HepG2 (cell line): ENCODE measurements at regions not wholly inside any gene's neighbourhood (a gene's known extent, or its start where the extent isn't known, plus 50 kb on each side); places are given as distances from the start of the nearest gene placed in this dataset.

ENCODE experiments used
- CHD2 ChIP-seq: IDR thresholded peaks from 2 replicates; pipeline ENCODE4 v1.6.1; 2011; ENCODE audit warnings: low read depth, low read length, improper control_type of control experiment
- CTCF ChIP-seq: sonication (generic); formaldehyde crosslinking; IDR thresholded peaks from 2 replicates; pipeline ENCODE4 v1.5.0; 2020; ENCODE audit warnings: mild to moderate bottlenecking, missing genetic modification reagents, moderate library complexity
- POLR2AphosphoS2 ChIP-seq: IDR thresholded peaks from 2 replicates; pipeline ENCODE4 v1.6.1; 2011; ENCODE audit warnings: low read depth, low read length, improper control_type of control experiment
- SOX6 ChIP-seq, 2 experiments: fragments of 450-650 bp in 1 of 2; sonication (generic) in 1 of 2; formaldehyde crosslinking in 1 of 2; IDR thresholded peaks; 2 replicates each; pipeline versions ENCODE4 v1.4.0 to v1.6.1; 2017 to 2020; ENCODE audit warnings: antibody characterized with exemption in 1 of 2, mild to moderate bottlenecking in 1 of 2, missing genetic modification reagents in 1 of 2
- TBX3 ChIP-seq: fragments of 450-650 bp; IDR thresholded peaks from 2 replicates; pipeline ENCODE4 v1.6.1; 2017; ENCODE audit warnings: antibody characterized with exemption, mild to moderate bottlenecking, inconsistent platforms, borderline replicate concordance
- YY1 ChIP-seq: IDR thresholded peaks from 2 replicates; pipeline ENCODE4 v1.6.1; 2011; ENCODE audit warnings: low read length, low read depth, moderate library complexity, mild to moderate bottlenecking; ENCODE audit not compliant: insufficient read depth, insufficient replicate concordance
- ZNF160 ChIP-seq: sonication (generic); formaldehyde crosslinking; IDR thresholded peaks from 2 replicates; pipeline ENCODE4 v1.8.0; 2022; ENCODE audit warnings: mild to moderate bottlenecking, inconsistent platforms, missing genetic modification reagents
- ZNF839 ChIP-seq: sonication (generic); formaldehyde crosslinking; IDR thresholded peaks from 2 replicates; pipeline ENCODE4 v1.4.0; 2020; ENCODE audit warnings: missing genetic modification reagents, mild to moderate bottlenecking, borderline replicate concordance
- TF ChIP-seq, protein P1 (sequence below): sonication (generic); formaldehyde crosslinking; IDR thresholded peaks from 2 replicates; pipeline ENCODE4 v1.4.0; 2020; ENCODE audit warnings: missing genetic modification reagents

DNA sequence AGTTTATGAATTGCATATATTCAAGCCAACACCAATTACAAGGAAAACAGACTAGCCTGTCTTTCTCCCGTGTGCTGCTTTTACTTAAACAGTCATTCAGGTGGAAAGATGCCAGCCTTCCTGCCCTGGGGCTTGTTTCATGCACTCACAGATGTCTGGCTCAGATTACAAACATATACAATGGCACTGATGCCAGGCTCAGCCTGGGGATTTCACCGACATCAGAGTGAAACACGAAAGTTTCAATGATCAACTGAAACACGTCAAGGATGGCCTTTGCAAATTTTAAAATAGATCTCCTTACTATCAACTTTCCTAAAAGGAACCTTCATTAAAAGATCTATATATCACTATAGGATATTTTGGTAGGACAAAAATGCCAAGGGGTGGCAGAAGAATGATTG is 1576.5 kb downstream of the EFNA5 start:
- TF ChIP-seq POLR2AphosphoS2 (no peak), ZNF839 (CRISPR knock-in tag) (no peak), SOX6 (IDR thresholded peaks at IDR 0.05) (no peak), SOX6 (CRISPR knock-in tag; IDR thresholded peaks at IDR 0.05) (no peak), YY1 (no peak), ZNF160 (CRISPR knock-in tag) (no peak), CHD2 (no peak), CTCF (CRISPR knock-in tag) (no peak), TBX3 (no peak)
- TF ChIP-seq, protein P1, sequence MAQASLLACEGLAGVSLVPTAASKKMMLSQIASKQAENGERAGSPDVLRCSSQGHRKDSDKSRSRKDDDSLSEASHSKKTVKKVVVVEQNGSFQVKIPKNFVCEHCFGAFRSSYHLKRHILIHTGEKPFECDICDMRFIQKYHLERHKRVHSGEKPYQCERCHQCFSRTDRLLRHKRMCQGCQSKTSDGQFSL (CRISPR knock-in tag), result no peak
